ENCODE measurements at regions not wholly inside any gene's neighbourhood (a gene's known extent, or its start where the extent isn't known, plus 50 kb on each side); places are given as distances from the start of the nearest gene placed in this dataset.

DNA sequence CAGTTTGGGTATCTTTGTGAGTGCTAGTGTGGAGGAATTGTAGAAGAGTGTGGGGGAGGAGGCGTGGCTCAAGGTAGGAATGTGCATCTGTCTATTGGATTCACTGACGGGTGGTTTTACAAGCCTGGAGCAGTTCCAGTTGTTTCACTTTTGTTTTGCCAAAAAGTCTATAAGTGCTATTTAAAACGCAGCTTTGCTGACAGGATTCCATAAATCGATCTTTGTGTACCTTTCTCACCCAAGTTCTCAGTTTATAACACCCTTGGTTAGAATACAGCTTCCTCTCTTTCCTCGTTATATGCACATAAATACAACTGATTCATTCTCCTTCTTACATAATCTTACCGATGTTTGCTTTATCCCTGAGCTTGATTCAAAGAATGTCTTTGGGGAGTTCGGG lies 123.2 kb upstream of the UBE2E2 start:
- no peak for DNase-seq

DNA sequence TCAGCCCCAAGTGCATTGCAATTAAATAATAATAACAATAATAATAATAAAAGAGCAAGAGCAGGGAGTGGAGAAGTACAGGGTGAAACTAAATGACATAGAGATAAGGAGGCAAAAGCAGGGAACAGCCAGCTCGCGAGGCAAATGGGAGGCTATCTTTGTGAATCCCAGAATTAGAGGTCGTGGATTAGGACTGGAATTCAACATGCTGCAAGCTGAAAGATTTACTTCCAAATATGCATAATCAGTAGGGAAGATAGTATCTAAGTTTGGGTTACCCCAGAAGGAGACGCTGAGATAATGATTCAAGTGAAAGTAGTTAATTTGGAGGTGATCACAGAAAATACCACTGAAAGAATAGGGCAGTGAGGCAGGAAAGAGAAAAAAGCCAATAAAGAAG lies 119.4 kb upstream of the UBE2E2 start:
- no peak for DNase-seq

- no peak for DNase-seq
These were observed 118.8 kb upstream of the UBE2E2 start for GRCh38 chr3:23084367-23084766.

- DNase-seq: no peak
These were observed 117.9 kb upstream of the UBE2E2 start for GRCh38 chr3:23085261-23085660.

DNA sequence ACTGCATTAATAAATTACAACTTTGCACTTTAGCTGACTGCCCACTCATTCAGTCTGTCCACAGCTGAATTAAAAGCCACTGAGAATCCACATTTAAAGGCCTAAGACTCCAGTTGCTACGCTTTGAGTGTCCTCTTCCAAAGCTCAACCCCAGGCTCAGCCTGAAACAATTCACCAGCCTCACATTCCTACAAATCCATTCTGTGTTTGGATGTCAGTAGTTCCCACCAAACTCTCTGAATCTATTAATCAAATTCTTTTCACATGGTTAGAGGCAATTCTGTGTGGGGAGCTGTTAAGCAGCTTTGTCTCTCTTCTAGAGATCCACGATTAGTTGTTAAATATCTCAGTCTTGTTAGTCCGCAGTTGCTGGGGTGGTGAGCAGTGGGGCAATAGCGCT lies 116.8 kb upstream of the UBE2E2 start:
- DNase-seq: no peak

- no peak for DNase-seq
These were observed 116.3 kb upstream of the UBE2E2 start for GRCh38 chr3:23086831-23087230.

- no peak for DNase-seq
These were observed 108.7 kb upstream of the UBE2E2 start for GRCh38 chr3:23094412-23094811.

GRCh38 chr3:23094890-23095462 lies 108.2 kb upstream of the UBE2E2 start:
- DNase-seq: no peak

- no peak for DNase-seq
These were observed 107.1 kb upstream of the UBE2E2 start for GRCh38 chr3:23096041-23096440.

DNA sequence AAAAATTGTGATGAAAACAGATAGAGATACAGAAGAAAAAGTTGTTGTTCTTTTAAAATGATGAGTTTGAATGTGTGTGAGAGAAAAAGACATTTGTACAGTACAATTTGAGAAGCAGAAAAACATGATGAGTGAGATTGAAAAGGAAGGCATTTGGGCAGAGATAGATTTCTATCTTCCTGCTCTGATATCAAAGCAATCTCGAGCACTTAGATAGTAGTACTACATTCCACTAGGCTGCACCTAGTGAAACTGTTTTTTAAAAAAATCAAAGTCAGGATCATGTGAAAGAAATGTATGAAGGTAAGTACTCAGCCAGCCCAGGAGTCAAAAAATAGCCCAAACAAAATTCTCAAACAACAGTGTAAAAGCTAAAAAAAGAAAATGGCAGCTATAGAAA lies 104.1 kb upstream of the UBE2E2 start:
- no peak for DNase-seq

DNA sequence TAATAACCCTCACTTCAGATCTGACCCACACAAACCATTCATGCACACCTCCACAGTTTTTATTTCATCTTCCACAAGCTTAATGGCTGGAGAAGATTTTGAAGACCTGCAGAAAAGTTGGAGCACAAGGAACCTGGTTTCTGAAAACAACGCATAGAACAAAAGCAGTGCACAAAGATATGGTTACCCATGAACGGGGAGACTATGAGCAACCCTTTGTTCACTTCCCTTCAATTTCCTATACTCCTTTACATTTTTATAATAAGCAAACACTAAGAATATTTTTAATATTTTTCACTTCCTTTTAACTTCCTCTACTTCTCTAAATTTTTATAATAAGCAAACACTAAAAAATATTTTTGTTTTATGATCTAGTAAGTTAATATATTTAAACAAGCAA lies 103.5 kb upstream of the UBE2E2 start:
- DNase-seq: no peak

- no peak for DNase-seq
These were observed 103.0 kb upstream of the UBE2E2 start for GRCh38 chr3:23100106-23100505.

GRCh38 chr3:23103764-23104163 lies 99.4 kb upstream of the UBE2E2 start:
- no peak for DNase-seq

GRCh38 chr3:23105048-23105447 lies 98.1 kb upstream of the UBE2E2 start:
- DNase-seq: no peak

GRCh38 chr3:23106666-23107065 lies 96.5 kb upstream of the UBE2E2 start:
- DNase-seq: no peak

GRCh38 chr3:23107221-23107620 lies 95.9 kb upstream of the UBE2E2 start:
- DNase-seq: no peak

- DNase-seq: no peak
These were observed 94.6 kb upstream of the UBE2E2 start for GRCh38 chr3:23108451-23109057.

DNA sequence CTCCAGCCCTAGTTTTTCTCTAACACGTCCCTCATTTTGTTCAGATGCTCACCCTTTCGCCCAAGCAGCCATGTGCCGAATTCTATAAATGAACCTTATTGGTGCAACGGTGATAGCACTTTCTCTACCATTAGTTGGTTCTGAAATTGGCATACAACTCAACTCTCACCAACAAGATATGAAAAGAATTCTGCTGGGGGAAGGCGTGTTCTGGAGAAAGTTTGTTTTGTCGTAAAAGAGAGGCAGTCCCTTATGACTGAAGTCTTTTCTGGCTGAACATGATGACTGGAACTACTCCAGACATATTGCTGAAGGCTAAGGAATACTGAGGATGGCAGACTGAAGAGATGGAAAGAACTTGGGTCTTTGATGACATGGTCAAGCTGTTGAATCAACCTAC lies 91.8 kb upstream of the UBE2E2 start:
- no peak for DNase-seq

- DNase-seq: no peak
These were observed 91.3 kb upstream of the UBE2E2 start for GRCh38 chr3:23111797-23112196.

- DNase-seq: no peak
These were observed 90.6 kb upstream of the UBE2E2 start for GRCh38 chr3:23112491-23112890.

DNA sequence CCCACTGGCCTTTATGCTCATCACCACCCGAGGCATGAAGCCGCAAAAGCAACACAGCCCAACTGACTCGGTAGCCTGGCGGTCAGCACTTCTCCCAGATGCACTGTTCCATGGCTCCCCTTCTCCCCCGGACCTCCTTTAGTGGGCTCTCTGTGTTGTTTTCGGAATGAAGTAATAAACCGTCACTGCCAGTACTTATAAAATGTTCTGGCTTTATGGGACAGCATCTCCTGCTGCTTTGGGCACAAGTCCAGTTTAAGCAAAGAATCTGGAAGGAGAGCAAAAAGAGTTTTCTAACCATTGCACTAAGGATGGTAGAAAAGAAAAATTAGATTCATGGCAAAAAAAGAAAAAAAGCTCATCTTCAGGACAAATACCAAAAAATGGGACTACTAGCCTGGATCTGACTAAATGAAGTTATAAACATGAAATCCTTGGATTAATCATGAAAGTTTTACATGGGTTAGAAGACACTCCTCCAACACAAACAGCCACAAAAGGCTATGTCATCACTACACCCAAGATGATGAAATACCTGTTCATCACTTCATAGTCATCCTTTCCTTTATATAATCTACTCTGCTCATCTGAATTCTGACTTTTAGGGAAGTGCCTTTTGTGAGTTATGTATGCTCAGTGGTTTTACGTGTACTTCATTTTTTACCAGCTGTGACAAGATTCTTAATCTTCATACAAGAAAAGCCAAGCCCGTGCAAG lies 89.5 kb upstream of the UBE2E2 start:
- no peak for DNase-seq

- no peak for DNase-seq
These were observed 88.7 kb upstream of the UBE2E2 start for GRCh38 chr3:23114432-23114831.

DNA sequence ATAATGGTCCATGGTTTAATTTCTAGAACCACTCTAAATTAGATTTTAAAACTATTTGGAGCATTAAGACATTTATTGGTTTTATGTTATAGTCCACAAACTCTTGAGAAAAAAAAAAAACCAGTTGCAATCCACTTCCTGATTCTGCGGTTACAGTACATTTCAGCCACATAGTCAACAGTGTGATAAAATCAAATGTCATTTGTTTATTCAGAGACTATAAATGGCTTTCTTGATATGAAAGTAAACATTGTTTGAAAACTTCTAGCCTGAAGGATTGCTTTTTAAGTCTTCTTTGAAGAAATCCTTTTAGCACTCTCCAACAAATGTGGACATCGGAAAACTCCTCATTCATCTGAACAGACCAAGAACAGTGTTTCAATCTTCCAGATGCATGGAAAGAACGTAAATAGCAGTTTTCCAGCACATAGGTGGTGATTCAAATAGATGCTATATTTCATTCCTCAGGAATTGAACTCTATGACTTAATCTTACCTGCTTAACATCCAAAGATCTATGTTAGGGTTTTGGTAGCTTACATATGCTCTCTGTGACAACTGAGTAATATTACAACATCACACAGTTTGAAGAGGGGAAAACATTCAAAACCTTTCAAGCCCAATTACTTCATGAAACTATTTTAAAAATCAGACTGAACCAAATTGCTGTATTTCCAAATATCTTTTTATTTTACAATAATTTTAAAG lies 87.8 kb upstream of the UBE2E2 start:
- DNase-seq: no peak

Measured in CD4-positive, alpha-beta T cell treated with Interleukin-21 for 1 hour (primary cell).